SK-N-SH treated with all-trans-retinoic acid at 6 μM for 48 hours (cell line): ENCODE measurements at regions not wholly inside any gene's neighbourhood (a gene's known extent, or its start where the extent isn't known, plus 50 kb on each side); places are given as distances from the start of the nearest gene placed in this dataset.

Experiments
- ATAC-seq: fragments of 200-7000 bp; cut with Tn5 transposase; 3 replicates; pipeline ENCODE4 v1.9.1; 2020; ENCODE audit warnings: mild to moderate bottlenecking, moderate library complexity
- ARNTL ChIP-seq: fragments of 450-650 bp; formaldehyde crosslinking; IDR thresholded peaks from 2 replicates; pipeline ENCODE4 v1.5.0; 2020; ENCODE audit warnings: low read depth, mild to moderate bottlenecking, moderate library complexity, borderline replicate concordance
- BACH2 ChIP-seq: fragments of 250-450 bp; sonication (Bioruptor Pico); IDR thresholded peaks from 2 replicates; pipeline ENCODE4 v1.9.0; 2021; ENCODE audit warnings: mild to moderate bottlenecking, borderline replicate concordance
- CREB5 ChIP-seq: fragments of 250-450 bp; sonication (Bioruptor Pico); IDR thresholded peaks from 2 replicates; pipeline ENCODE4 v1.5.1; 2020; ENCODE audit warnings: low read depth, mild to moderate bottlenecking, moderate library complexity
- CSDC2 ChIP-seq: fragments of 250-450 bp; sonication (Bioruptor Pico); IDR thresholded peaks from 2 replicates; pipeline ENCODE4 v1.5.0; 2020; ENCODE audit warnings: mild to moderate bottlenecking, moderate library complexity
- ESRRG ChIP-seq: fragments of 250-450 bp; sonication (Bioruptor Pico); IDR thresholded peaks from 2 replicates; pipeline ENCODE4 v1.6.1; 2021; ENCODE audit warnings: mild to moderate bottlenecking
- GLIS3 ChIP-seq: fragments of 250-450 bp; sonication (Bioruptor Pico); IDR thresholded peaks from 2 replicates; pipeline ENCODE4 v1.5.0; 2020; ENCODE audit warnings: mild to moderate bottlenecking, moderate library complexity
- ISL1 ChIP-seq: fragments of 250-450 bp; sonication (Bioruptor Pico); IDR thresholded peaks from 2 replicates; pipeline ENCODE4 v2.1.2; 2022; ENCODE audit warnings: mild to moderate bottlenecking, moderate library complexity
- PATZ1 ChIP-seq: fragments of 250-450 bp; sonication (Bioruptor Pico); IDR thresholded peaks from 2 replicates; pipeline ENCODE4 v1.8.0; 2020; ENCODE audit warnings: mild to moderate bottlenecking, moderate library complexity, borderline replicate concordance
- POU6F1 ChIP-seq: fragments of 250-450 bp; sonication (Bioruptor Pico); IDR thresholded peaks from 2 replicates; pipeline ENCODE4 v1.8.0; 2021; ENCODE audit warnings: low read depth, mild to moderate bottlenecking, moderate library complexity, borderline replicate concordance
- PPARA ChIP-seq: fragments of 250-450 bp; sonication (Bioruptor Pico); IDR thresholded peaks from 2 replicates; pipeline ENCODE4 v1.5.0; 2020; ENCODE audit warnings: mild to moderate bottlenecking, borderline replicate concordance
- RARB ChIP-seq: fragments of 250-450 bp; sonication (Bioruptor Pico); IDR thresholded peaks from 2 replicates; pipeline ENCODE4 v1.8.0; 2021; ENCODE audit warnings: mild to moderate bottlenecking, moderate library complexity
- SNAI2 ChIP-seq: fragments of 250-450 bp; sonication (Bioruptor Pico); IDR thresholded peaks from 2 replicates; pipeline ENCODE4 v1.5.0; 2020; ENCODE audit warnings: mild to moderate bottlenecking, moderate library complexity
- TCF4 ChIP-seq: fragments of 250-450 bp; sonication (Bioruptor Pico); IDR thresholded peaks from 2 replicates; pipeline ENCODE4 v1.8.0; 2021; ENCODE audit warnings: mild to moderate bottlenecking, moderate library complexity, borderline replicate concordance
- TOX ChIP-seq: fragments of 250-450 bp; sonication (Bioruptor Pico); IDR thresholded peaks from 2 replicates; pipeline ENCODE4 v1.8.0; 2021; ENCODE audit warnings: mild to moderate bottlenecking, moderate library complexity, borderline replicate concordance
- ZC3H10 ChIP-seq: fragments of 250-450 bp; sonication (Bioruptor Pico); IDR thresholded peaks from 2 replicates; pipeline ENCODE4 v1.5.1; 2021; ENCODE audit warnings: mild to moderate bottlenecking, moderate library complexity
- ZFP3 ChIP-seq: fragments of 250-450 bp; sonication (Bioruptor Pico); IDR thresholded peaks from 2 replicates; pipeline ENCODE4 v1.5.0; 2020; ENCODE audit warnings: mild to moderate bottlenecking, moderate library complexity
- ZFP30 ChIP-seq: fragments of 450-650 bp; formaldehyde crosslinking; IDR thresholded peaks from 2 replicates; pipeline ENCODE4 v1.5.0; 2022; ENCODE audit warnings: mild to moderate bottlenecking, moderate library complexity
- ZNF565 ChIP-seq: fragments of 450-650 bp; formaldehyde crosslinking; conservative IDR thresholded peaks from 2 replicates; pipeline ENCODE4 v1.5.0; 2020; ENCODE audit warnings: low read depth, mild to moderate bottlenecking, moderate library complexity
- ZNF8 ChIP-seq: fragments of 450-650 bp; formaldehyde crosslinking; IDR thresholded peaks from 2 replicates; pipeline ENCODE4 v1.5.0; 2020; ENCODE audit warnings: mild to moderate bottlenecking, moderate library complexity
- TF ChIP-seq, protein P1 (sequence below): fragments of 250-450 bp; sonication (Bioruptor Pico); IDR thresholded peaks from 2 replicates; pipeline ENCODE4 v1.5.1; 2021; ENCODE audit warnings: mild to moderate bottlenecking, moderate library complexity

GRCh38 chr9:38285236-38285635, 107.3 kb upstream of the ALDH1B1 start:
- ATAC-seq: no peak
- TF ChIP-seq ZFP3 (CRISPR knock-in tag) (no peak), TOX (CRISPR knock-in tag) (no peak), CREB5 (no peak), ZNF565 (no peak)
- TF ChIP-seq, all 23 proteins: peak for 0

DNA sequence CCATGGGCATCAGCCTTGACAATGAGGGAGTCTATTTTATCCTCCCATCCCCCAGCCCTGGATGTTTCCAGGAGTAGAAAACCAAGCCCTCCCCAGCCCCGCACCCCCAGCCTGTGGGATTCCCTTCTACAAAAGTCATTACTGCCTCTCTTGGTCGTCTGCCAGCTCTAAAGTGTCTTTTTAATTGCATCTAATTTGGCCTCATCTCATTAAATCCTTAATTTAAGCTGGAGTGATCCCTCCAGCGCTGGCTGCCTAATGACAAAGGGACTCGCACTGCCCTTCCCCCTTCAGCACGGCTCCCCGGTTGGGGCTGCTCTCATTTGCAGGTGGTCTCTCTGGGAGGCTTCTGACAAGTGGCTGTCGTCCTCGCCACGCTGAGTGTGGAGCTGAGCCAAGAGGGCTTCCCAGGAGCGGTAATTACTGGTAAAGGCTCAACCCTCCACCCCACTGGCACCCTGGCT, 107.9 kb upstream of the ALDH1B1 start:
- no peak for ATAC-seq
- no peak for TF ChIP-seq PPARA (CRISPR knock-in tag)
- TF ChIP-seq SNAI2 (CRISPR knock-in tag): no peak
- TF ChIP-seq RARB: no peak
- no peak for TF ChIP-seq GLIS3
- TF ChIP-seq POU6F1: no peak

DNA sequence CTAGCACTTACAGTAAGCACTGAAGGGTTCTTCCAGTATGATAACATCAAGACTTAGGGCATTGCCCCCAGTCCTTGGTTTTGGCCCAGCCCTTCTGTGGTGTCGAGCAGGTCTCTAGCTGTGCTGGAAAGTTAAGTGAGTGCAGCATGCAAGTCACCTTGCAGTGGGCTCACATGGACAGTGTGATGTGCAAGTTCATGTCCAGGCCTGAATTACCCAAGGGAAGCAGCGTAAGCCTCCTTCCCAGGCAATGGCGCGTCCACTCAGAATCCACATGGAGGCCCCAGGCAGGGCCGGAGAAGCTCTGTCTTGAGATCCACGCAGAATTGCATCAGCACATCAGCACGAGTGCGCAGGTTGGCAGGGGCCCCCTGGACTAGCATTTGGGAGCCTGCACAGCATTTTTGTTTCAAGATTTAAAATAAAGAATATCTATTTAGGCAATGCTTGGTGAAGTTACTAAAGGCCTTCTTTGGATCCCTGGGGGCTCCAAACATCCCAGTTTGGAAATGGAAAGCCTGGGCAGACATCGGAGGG, 108.4 kb upstream of the ALDH1B1 start:
- TF ChIP-seq TOX (CRISPR knock-in tag): no peak
- no peak for TF ChIP-seq ZNF565
- no peak for TF ChIP-seq CSDC2 (CRISPR knock-in tag)
- no peak for TF ChIP-seq ZNF8 (CRISPR knock-in tag)
- no peak for TF ChIP-seq ZFP30
- TF ChIP-seq ZC3H10 (CRISPR knock-in tag): no peak
- TF ChIP-seq, protein P1, sequence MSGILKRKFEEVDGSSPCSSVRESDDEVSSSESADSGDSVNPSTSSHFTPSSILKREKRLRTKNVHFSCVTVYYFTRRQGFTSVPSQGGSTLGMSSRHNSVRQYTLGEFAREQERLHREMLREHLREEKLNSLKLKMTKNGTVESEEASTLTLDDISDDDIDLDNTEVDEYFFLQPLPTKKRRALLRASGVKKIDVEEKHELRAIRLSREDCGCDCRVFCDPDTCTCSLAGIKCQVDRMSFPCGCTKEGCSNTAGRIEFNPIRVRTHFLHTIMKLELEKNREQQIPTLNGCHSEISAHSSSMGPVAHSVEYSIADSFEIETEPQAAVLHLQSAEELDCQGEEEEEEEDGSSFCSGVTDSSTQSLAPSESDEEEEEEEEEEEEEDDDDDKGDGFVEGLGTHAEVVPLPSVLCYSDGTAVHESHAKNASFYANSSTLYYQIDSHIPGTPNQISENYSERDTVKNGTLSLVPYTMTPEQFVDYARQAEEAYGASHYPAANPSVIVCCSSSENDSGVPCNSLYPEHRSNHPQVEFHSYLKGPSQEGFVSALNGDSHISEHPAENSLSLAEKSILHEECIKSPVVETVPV (CRISPR knock-in tag): no peak
- no peak for TF ChIP-seq BACH2
- TF ChIP-seq CREB5: no peak
- TF ChIP-seq ESRRG (CRISPR knock-in tag): no peak
- no peak for TF ChIP-seq TCF4
- TF ChIP-seq POU6F1: no peak
- no peak for TF ChIP-seq PPARA (CRISPR knock-in tag)
- no peak for ATAC-seq

GRCh38 chr9:38282756-38283155, 109.7 kb upstream of the ALDH1B1 start:
- TF ChIP-seq POU6F1 (no peak), TCF4 (no peak), PATZ1 (CRISPR knock-in tag) (no peak), CSDC2 (CRISPR knock-in tag) (no peak), ARNTL (CRISPR knock-in tag) (no peak), ISL1 (CRISPR knock-in tag) (no peak), RARB (no peak), ZFP3 (CRISPR knock-in tag) (no peak), ESRRG (CRISPR knock-in tag) (no peak)
- no peak for ATAC-seq
